Activated naive CD4-positive, alpha-beta T cell treated with anti-CD3 and anti-CD28 coated beads, Interleukin-2, amount 10 ng/mL, durations not matched to agents 7 days and 5 days (primary cell): ENCODE measurements at regions not wholly inside any gene's neighbourhood (a gene's known extent, or its start where the extent isn't known, plus 50 kb on each side); places are given as distances from the start of the nearest gene placed in this dataset.
"Not testable (repeated sequence)": the region's sequence is repeated elsewhere in the genome, so short reads cannot be mapped to it uniquely, and the experiment has no call there.

ENCODE experiments used
- CTCF ChIA-PET: fragments of 350-600 bp; sonication (Branson Sonifier 250); formaldehyde crosslinking; loops from one replicate; lab custom pipeline; 2021; ENCODE audit warnings: antibody characterized with exemption; lab: Charles Lee
- DNase-seq: peaks from one replicate; pipeline ENCODE4 v3.0.0-alpha.2; 2020
- H3K27ac Mint-ChIP-seq: one replicate; pipeline ENCODE4 v1.8.0; 2021; ENCODE audit warnings: mild to moderate bottlenecking, moderate library complexity, mixed read lengths
- H3K27me3 Mint-ChIP-seq: one replicate; pipeline ENCODE4 v1.8.0; 2021; ENCODE audit warnings: mild to moderate bottlenecking, mixed read lengths
- H3K36me3 Mint-ChIP-seq: one replicate; pipeline ENCODE4 v1.8.0; 2021; ENCODE audit warnings: mixed read lengths
- H3K4me1 Mint-ChIP-seq: one replicate; pipeline ENCODE4 v1.8.0; 2021; ENCODE audit warnings: mixed read lengths
- H3K4me3 Mint-ChIP-seq: one replicate; pipeline ENCODE4 v1.8.0; 2021; ENCODE audit warnings: mild to moderate bottlenecking, moderate library complexity, mixed read lengths
- H3K9me3 Mint-ChIP-seq: one replicate; pipeline ENCODE4 v1.8.0; 2021; ENCODE audit warnings: mixed read lengths

DNA sequence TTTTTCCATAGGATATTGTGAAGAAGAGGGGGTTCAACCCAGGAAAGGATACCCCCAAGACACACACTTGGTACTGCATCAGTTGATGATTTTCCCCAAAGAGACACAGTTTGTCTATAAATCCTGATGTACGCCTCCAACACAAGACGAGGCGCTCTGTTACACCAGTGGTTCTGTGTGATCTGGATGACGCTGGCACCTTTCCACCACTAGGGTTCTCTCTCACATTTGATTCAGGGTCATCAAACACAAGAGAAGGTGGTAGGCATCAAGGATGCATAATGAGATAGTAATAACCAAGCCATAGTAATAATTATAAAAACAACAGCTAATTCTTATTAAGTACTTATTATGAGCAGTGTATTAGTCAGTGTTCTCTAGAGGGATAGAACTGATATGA is 508.8 kb upstream of the ZP4 start:
- no peak for DNase-seq
- no peaks in the 10 kb centered on the region for H3K27me3 Mint-ChIP-seq
- H3K9me3 Mint-ChIP-seq = peaks cover 17% of the 10 kb centered on the region
- no peaks in the 10 kb centered on the region for H3K4me1 Mint-ChIP-seq
- H3K4me3 Mint-ChIP-seq = no peak overlapping the region
- CTCF ChIA-PET = no interaction called here
- no peak overlapping the region for H3K27ac Mint-ChIP-seq
- no peaks in the 10 kb centered on the region for H3K36me3 Mint-ChIP-seq

DNA sequence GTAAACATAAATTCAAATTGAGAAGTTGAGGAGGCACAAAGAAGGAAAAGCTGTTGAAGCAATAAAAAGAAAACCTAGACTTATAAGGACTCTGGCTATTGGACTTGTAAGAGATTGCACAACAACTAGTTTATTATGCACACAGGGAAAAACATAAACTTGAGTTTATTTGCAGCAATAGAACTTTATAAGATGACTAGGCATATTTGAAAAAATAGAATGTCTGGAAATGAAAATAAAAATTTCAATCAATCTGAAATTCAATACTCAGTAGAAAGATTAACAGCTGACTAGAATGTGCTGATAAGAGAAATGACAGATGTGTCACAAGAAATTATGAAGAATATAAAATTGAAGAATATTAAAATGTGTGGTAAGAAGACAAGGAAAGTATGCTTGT is 505.4 kb upstream of the ZP4 start:
- no peak for DNase-seq
- Mint-ChIP-seq H3K27ac (no peak overlapping the region), H3K4me1 (no peaks in the 10 kb centered on the region), H3K9me3 (peaks cover 16% of the 10 kb centered on the region), H3K27me3 (no peaks in the 10 kb centered on the region), H3K36me3 (no peaks in the 10 kb centered on the region), H3K4me3 (no peak overlapping the region)
- CTCF ChIA-PET = no interaction called here

DNA sequence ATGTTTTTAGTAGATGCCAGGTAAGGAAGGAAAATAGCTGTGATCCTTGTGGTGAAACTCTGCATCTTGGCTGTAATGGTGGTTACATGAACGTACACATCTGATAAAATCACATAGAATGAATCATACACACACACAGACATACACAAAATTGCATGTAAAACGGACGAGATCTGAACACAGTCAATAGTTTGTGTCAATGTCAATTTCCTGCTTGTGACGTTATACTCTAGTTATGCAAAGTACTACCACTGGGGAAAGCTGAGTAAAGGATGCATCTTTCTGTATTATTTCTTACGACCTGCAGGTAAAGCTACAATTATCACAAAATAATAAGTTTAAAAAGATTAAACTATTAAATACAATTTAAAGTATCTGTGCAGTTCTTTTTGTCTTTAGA is 493.7 kb upstream of the ZP4 start:
- Mint-ChIP-seq H3K36me3 (no peaks in the 10 kb centered on the region), H3K4me1 (no peaks in the 10 kb centered on the region), H3K4me3 (no peak overlapping the region), H3K27me3 (no peaks in the 10 kb centered on the region), H3K9me3 (peaks cover 18% of the 10 kb centered on the region), H3K27ac (no peak overlapping the region)
- CTCF ChIA-PET = no interaction called here
- DNase-seq = no peak

DNA sequence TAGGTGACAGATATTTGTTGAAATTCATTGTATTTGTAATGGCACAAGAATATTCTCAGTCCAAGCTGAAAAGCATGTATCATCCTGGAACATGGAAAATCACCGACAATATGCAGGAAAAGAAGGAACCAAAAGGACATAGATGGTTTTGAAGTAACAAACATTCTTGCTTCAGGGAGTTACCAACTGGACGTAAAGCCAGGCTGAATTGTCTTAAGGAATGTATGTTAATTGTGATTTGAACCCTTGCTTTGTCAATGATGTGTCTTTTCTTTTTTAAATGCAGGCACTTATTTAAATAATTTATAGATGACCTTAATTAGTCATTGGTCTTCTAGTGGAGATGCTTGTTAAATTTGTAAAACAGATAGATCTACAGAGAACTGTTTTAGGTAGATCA is 489.4 kb upstream of the ZP4 start:
- DNase-seq = no peak
- H3K4me1 Mint-ChIP-seq = no peaks in the 10 kb centered on the region
- no peak overlapping the region for H3K27ac Mint-ChIP-seq
- peaks cover 30% of the 10 kb centered on the region for H3K9me3 Mint-ChIP-seq
- no peaks in the 10 kb centered on the region for H3K36me3 Mint-ChIP-seq
- H3K27me3 Mint-ChIP-seq = no peaks in the 10 kb centered on the region
- H3K4me3 Mint-ChIP-seq = no peak overlapping the region
- CTCF ChIA-PET = no interaction called here

DNA sequence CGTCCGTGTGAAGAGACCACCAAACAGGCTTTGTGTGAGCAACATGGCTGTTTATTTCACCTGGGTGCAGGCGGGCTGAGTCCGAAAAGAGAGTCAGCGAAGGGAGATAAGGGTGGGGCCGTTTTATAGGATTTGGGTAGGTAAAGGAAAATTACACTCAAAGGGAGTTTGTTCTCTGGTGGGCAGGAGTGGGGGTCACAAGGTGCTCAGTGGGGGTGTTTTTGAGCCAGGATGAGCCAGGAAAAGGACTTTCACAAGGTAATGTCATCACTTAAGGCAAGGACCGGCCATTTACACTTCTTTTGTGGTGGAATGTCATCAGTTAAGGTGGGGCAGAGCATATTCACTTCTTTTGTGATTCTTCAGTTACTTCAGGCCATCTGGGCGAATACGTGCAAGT is 488.7 kb upstream of the ZP4 start:
- peaks cover 30% of the 10 kb centered on the region for H3K9me3 Mint-ChIP-seq
- H3K36me3 Mint-ChIP-seq, DNase-seq, H3K27ac Mint-ChIP-seq, H3K27me3 Mint-ChIP-seq, H3K4me3 Mint-ChIP-seq, CTCF ChIA-PET, H3K4me1 Mint-ChIP-seq: not testable (repeated sequence)

DNA sequence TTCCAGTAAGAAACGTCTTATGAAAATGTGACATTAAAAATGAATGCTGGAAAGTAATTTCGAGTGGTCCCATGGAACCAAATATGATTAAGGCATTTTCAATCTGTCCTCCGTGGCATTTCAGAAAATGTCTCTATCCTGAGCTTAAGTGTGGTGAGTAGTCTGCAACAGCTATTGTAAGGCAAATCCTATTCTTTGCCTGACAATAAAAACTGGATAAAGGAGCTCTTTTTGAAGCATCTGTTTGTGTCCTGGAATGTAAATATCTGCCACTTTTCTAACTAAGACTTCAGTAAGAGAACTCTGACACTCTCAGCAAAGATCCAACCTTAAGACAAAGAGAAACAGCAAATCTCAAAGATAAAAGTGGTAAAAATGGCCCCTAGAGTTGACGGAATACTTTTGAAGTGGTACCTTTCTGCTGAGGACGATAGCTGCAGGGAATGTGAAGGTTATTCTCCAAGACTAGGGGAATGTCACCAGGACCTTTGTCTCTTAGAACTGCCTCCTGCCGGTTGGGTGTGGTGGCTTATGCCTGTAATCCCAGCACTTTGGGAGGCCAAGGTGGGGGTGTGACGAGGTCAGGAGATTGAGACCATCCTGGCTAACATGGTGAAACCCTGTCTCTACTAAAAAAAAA is 486.7 kb upstream of the ZP4 start:
- Mint-ChIP-seq H3K9me3 (peaks cover 28% of the 10 kb centered on the region), H3K36me3 (no peaks in the 10 kb centered on the region), H3K4me3 (no peak overlapping the region), H3K27me3 (no peaks in the 10 kb centered on the region), H3K27ac (no peak overlapping the region), H3K4me1 (no peaks in the 10 kb centered on the region)
- CTCF ChIA-PET = no interaction called here
- DNase-seq = no peak

DNA sequence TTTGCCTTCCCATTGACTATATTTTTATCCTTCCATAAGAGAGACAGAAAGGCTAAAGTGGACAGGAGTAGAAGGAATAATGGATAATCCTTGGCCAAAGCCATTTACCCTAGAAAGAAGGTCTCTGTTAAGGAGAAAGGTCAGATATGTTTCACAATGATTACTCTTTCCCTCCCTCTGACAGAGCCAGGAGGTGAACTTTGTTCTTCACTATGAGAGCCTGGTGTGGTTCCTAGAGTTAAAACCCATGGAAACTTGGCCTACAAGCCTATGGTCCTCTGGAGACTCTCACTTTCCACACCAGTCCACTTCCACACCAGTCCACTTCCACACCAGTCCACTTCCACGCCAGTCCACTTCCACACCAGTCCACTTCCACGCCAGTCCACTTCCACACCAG is 479.9 kb upstream of the ZP4 start:
- Mint-ChIP-seq H3K27me3 (no peaks in the 10 kb centered on the region), H3K9me3 (peaks cover 6% of the 10 kb centered on the region), H3K27ac (no peak overlapping the region), H3K4me1 (no peaks in the 10 kb centered on the region), H3K4me3 (no peak overlapping the region), H3K36me3 (no peaks in the 10 kb centered on the region)
- CTCF ChIA-PET = no interaction called here
- DNase-seq = no peak

DNA sequence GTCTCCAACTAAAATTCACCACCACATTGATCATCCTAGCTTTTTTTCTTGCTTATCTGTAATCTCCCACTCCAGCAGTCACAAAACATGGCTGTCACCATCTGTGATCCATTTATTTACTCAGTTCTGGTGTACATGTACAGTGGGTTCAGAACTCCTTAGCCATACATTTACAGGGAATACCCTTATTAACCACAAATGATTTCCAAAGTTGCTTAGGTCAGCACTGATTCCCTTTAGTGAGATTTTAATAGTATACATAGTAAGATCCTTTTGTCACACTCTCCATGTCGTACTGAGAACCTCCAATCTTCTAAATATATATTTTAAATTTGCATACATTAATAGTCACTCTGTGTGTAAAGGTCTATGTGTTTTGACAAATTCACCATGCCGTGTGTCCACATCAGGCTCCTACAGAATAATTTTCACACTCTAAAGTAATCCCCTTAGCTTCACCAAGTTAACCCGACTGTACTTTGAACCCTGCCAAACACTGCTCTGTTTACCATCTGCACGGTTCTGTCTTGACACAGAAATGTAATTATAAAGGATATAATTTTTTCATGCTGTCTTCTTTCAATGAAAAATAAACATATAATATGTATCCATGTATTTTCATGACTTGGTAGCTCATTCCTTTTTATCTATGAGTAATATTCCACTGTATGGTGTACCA is 473.6 kb upstream of the ZP4 start:
- H3K27ac Mint-ChIP-seq = no peak overlapping the region
- DNase-seq = no peak
- no peak overlapping the region for H3K4me3 Mint-ChIP-seq
- H3K4me1 Mint-ChIP-seq = no peaks in the 10 kb centered on the region
- CTCF ChIA-PET = no interaction called here
- H3K27me3 Mint-ChIP-seq = no peaks in the 10 kb centered on the region
- H3K9me3 Mint-ChIP-seq = peaks cover 9% of the 10 kb centered on the region
- no peaks in the 10 kb centered on the region for H3K36me3 Mint-ChIP-seq

DNA sequence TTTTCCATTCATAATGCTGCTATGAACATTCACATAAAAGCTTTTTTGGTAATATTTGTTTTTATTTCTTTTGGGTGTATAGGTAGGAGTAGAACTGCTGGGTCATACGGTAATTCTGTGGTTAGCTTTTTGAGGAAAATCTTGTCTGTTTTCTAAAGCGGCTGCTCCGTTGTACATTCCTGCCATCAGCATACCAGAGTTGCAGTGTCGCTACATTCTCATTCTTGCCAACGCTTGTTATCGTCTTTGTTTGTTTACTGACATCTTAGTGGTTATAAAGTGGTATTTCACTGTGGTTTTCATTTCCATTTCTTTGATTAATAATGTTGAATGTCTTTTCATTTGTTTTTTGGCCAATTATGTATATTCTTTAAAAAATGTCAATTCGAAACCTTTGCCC is 469.8 kb upstream of the ZP4 start:
- Mint-ChIP-seq H3K9me3 (peaks cover 15% of the 10 kb centered on the region), H3K27ac (no peak overlapping the region), H3K4me1 (no peaks in the 10 kb centered on the region), H3K36me3 (no peaks in the 10 kb centered on the region), H3K4me3 (no peak overlapping the region), H3K27me3 (no peaks in the 10 kb centered on the region)
- CTCF ChIA-PET = no interaction called here
- DNase-seq = no peak

DNA sequence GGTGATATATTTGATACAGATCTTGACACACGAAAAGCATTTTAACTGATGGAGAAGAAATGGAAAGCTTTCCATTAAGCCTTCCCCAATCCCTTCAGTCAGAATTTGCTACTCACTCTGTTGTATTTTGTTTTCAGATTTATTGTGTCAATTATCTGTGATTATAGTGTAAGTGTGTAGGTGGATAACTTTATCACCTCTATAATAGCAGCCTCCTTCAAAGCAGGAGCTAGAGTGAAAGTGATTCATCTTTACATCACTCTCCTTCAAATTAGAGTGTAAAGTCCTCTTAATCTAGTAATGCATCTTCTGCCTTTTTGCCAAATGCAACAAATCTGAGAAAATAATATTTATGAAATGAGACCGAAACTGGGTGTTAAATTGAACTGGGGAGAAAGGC is 459.7 kb upstream of the ZP4 start:
- DNase-seq = no peak
- Mint-ChIP-seq H3K4me3 (no peak overlapping the region), H3K9me3 (peaks cover 17% of the 10 kb centered on the region), H3K27ac (no peak overlapping the region), H3K36me3 (no peaks in the 10 kb centered on the region), H3K4me1 (no peaks in the 10 kb centered on the region), H3K27me3 (no peaks in the 10 kb centered on the region)
- CTCF ChIA-PET = no interaction called here

DNA sequence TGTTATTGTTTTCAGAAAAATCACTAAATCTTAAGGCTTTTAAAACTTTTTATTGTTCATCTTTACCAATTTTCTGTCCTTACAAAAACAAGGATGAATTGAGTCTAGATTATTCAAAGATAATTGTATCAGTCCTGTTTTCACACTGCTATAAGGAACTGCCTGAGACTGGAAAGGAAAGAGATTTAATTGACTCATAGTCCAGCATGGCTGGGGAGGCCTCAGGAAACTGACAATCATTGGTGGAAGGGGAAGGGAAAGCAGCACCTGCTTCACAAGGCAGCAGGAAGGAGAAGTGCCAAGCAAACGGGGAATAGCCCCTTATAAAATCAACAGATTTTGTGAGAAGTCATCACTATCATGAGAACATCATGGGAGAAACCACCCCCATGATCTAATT is 455.6 kb upstream of the ZP4 start:
- no peaks in the 10 kb centered on the region for H3K36me3 Mint-ChIP-seq
- CTCF ChIA-PET = no interaction called here
- H3K27me3 Mint-ChIP-seq = no peaks in the 10 kb centered on the region
- DNase-seq = no peak
- H3K27ac Mint-ChIP-seq = peak overlapping the region; percentile 12
- no peak overlapping the region for H3K4me3 Mint-ChIP-seq
- no peaks in the 10 kb centered on the region for H3K4me1 Mint-ChIP-seq
- H3K9me3 Mint-ChIP-seq = peaks cover 9% of the 10 kb centered on the region

DNA sequence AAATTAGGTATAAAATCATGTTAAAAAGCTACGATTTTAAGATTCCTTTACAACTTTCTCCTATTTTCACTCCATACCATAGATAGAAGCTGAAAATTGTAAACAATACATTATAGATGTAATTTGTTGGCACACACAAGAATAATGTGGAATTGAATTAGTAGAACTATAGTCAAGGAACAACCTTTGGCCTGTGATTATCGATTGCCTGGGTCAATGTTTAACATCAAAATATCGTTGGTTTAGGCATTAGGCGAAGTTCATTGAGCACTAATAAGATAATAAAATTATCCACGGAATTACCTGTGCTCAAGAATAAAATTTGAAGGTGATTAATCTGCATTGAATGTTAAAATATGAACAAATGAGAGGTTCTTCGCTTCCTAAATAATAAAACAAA is 455.1 kb upstream of the ZP4 start:
- peaks cover 10% of the 10 kb centered on the region for H3K9me3 Mint-ChIP-seq
- H3K4me3 Mint-ChIP-seq = no peak overlapping the region
- H3K36me3 Mint-ChIP-seq = no peaks in the 10 kb centered on the region
- CTCF ChIA-PET = no interaction called here
- no peak for DNase-seq
- H3K27ac Mint-ChIP-seq = no peak overlapping the region
- H3K27me3 Mint-ChIP-seq = no peaks in the 10 kb centered on the region
- H3K4me1 Mint-ChIP-seq = no peaks in the 10 kb centered on the region

DNA sequence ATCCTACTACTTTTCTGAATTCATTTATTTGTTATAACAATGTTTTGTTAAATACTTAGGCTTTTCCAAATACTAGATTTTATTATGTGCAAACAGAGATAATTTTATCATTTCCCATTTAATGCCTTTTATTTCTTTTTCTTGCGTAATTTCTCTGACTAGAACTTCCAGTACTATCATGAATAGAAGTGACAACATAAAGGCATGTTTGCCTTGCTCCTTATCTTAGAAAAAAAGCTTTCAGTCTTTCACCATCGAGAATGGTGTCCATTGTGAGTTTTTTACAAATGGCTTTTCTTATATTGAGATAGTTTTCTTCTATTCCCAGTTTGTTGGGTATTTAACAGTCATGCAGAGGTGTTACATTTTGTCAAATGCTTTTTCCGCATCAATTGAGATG is 453.1 kb upstream of the ZP4 start:
- Mint-ChIP-seq H3K9me3 (peaks cover 11% of the 10 kb centered on the region), H3K27me3 (no peaks in the 10 kb centered on the region), H3K4me3 (no peak overlapping the region), H3K36me3 (no peaks in the 10 kb centered on the region), H3K4me1 (no peaks in the 10 kb centered on the region), H3K27ac (no peak overlapping the region)
- DNase-seq = no peak
- CTCF ChIA-PET = no interaction called here

DNA sequence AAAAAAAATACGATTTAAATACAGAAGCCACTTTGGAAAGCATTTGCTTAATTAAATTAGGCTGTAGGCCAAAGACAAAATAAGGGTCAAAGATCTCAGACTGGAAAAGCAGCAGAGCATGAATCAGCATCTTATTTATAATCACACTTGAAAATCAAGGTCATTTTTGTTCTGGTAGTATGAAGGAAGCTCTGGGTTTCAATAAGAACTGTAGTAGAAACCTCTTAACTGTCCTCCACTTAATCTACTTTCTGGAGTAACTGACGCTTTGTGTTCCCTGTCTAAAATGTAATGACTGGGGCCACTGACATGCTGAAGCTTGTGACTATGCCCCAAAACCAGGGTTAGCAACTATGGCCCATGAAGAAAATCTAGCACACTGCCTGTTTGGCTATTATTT is 450.7 kb upstream of the ZP4 start:
- DNase-seq = no peak
- H3K36me3 Mint-ChIP-seq = no peaks in the 10 kb centered on the region
- no peak overlapping the region for H3K4me3 Mint-ChIP-seq
- H3K9me3 Mint-ChIP-seq = peaks cover 12% of the 10 kb centered on the region
- no peaks in the 10 kb centered on the region for H3K27me3 Mint-ChIP-seq
- H3K4me1 Mint-ChIP-seq = no peaks in the 10 kb centered on the region
- CTCF ChIA-PET = no interaction called here
- no peak overlapping the region for H3K27ac Mint-ChIP-seq

DNA sequence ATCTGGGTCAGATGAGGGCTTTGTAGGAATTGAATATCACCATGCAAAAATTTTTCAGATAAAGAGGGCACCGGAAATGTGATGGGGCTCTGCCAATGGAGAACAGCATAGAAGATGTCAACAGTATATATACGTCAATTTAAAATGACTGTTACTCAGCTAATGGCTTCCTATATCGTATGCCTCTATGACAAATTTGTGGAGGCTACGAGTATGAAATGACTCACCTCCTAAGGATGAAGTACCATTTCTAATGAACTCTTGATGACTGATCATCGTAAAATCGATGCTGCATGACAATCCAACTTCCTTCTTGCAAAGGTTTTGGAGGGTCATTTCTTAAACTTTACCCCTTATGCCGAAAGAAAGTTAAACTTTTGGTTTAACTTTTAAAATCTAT is 450.3 kb upstream of the ZP4 start:
- CTCF ChIA-PET = no interaction called here
- no peak overlapping the region for H3K4me3 Mint-ChIP-seq
- H3K9me3 Mint-ChIP-seq = peaks cover 12% of the 10 kb centered on the region
- DNase-seq = no peak
- H3K4me1 Mint-ChIP-seq = no peaks in the 10 kb centered on the region
- H3K27me3 Mint-ChIP-seq = no peaks in the 10 kb centered on the region
- H3K36me3 Mint-ChIP-seq = no peaks in the 10 kb centered on the region
- H3K27ac Mint-ChIP-seq = no peak overlapping the region
